ENCODE measurements at regions not wholly inside any gene's neighbourhood (a gene's known extent, or its start where the extent isn't known, plus 50 kb on each side); places are given as distances from the start of the nearest gene placed in this dataset.

- Histone ChIP-seq H3K4me3 (replicated peaks in 1 of 3; ENCODE audit: insufficient read depth in 1 of 3, low read depth in 1 of 3, low read length in 3 of 3) (no peak overlapping the region), H3K4me2 (ENCODE audit: insufficient read depth, low read length) (no peak overlapping the region), H3K4me1 (ENCODE audit: control insufficient read depth, extremely low read depth, insufficient read depth, low read length) (peaks cover 4% of the 10 kb centered on the region), H3K9me3 (replicated peaks; ENCODE audit: control insufficient read depth, insufficient read depth, low read length) (no peaks in the 10 kb centered on the region), H2AFZ (ENCODE audit: low read depth, low read length) (no peak overlapping the region), H3K36me3 (ENCODE audit: control insufficient read depth in 2 of 2, extremely low read depth in 1 of 2, insufficient read depth in 2 of 2, low read length in 2 of 2) (no peaks in the 10 kb centered on the region), H4K20me1 (replicated peaks; ENCODE audit: control insufficient read depth, extremely low read depth, insufficient read depth, low read length) (no peaks in the 10 kb centered on the region), H3K79me2 (ENCODE audit: control insufficient read depth, insufficient read depth, low read length) (no peaks in the 10 kb centered on the region), H3K9me1 (replicated peaks; ENCODE audit: control insufficient read depth, extremely low read depth, insufficient read depth, low read length) (no peaks in the 10 kb centered on the region), H3K27ac (ENCODE audit: insufficient read depth, low read depth, low read length) (no peak overlapping the region), H3K9ac (replicated peaks; ENCODE audit: extremely low read depth, insufficient read depth, low read length) (no peak overlapping the region), H3K27me3 (ENCODE audit: control insufficient read depth in 2 of 2, insufficient read depth in 2 of 2, low read length in 2 of 2) (no peaks in the 10 kb centered on the region)
- FAIRE-seq (no peak), DNase-seq (ENCODE audit: low read depth, low spot score) (no peak)
- BruUV-seq (replicated peaks): no TSS peak
- TF ChIP-seq POLR2A (IDR thresholded peaks at IDR 0.05; ENCODE audit: low read depth, low read length) (no peak), EZH2 (IDR thresholded peaks at IDR 0.05; ENCODE audit: borderline replicate concordance, low read depth, low read length, severe bottlenecking) (no peak), JUN (IDR thresholded peaks at IDR 0.05; ENCODE audit: borderline replicate concordance, insufficient read depth, insufficient read length, low read depth) (no peak), CTCF (IDR thresholded peaks at IDR 0.05; ENCODE audit: extremely low read depth in 1 of 2, insufficient read depth in 1 of 2, low read depth in 1 of 2, low read length in 2 of 2) (no peak), MYC (IDR thresholded peaks at IDR 0.05; ENCODE audit: low read depth, low read length) (no peak), POLR2AphosphoS5 (IDR thresholded peaks at IDR 0.05; ENCODE audit: insufficient read depth, low read depth, low read length) (no peak), GATA2 (IDR thresholded peaks at IDR 0.05; ENCODE audit: insufficient read depth, insufficient read length, low read depth, low read length) (no peak), FOS (IDR thresholded peaks at IDR 0.05; ENCODE audit: borderline replicate concordance, insufficient read depth, low read length) (no peak), MAX (IDR thresholded peaks at IDR 0.05; ENCODE audit: insufficient read depth, insufficient read length) (no peak)
- CTCF ChIA-PET: no interaction called here
- dilution Hi-C loops (cut with MboI; ENCODE audit: extremely low pct_ligation_motif_present, low sequenced_read_pairs) (no loop called here), intact Hi-C loops (cut with micrococcal nuclease) (loop anchor here (10.0 kb wide), 1 partner anchor 401 kb away; no protein-coding TSS in a partner anchor)
- POLR2A ChIA-PET: no interaction called here
Observed at GRCh38 chr5:89125372-89125771, 242.4 kb upstream of the MEF2C start.

Measured in endothelial cell of umbilical vein (primary cell).